Adrenal gland (tissue), 5 donors: ENCODE measurements at regions not wholly inside any gene's neighbourhood (a gene's known extent, or its start where the extent isn't known, plus 50 kb on each side); places are given as distances from the start of the nearest gene placed in this dataset.

Experiments used
- CTCF ChIP-seq, 6 experiments: fragments of 450-650 bp in 4 of 6; fragments of 200-600 bp in 2 of 6; sonication (generic) in 1 of 6; IDR thresholded peaks; 1 replicate in 5 of 6; 2 replicates in 1 of 6; pipeline versions ENCODE4 v1.5.1 to v1.8.0; 2016 to 2021; ENCODE audit warnings: antibody characterized with exemption in 6 of 6, mild to moderate bottlenecking in 2 of 6, moderate library complexity in 1 of 6
- POLR2A ChIP-seq, 2 donors: fragments of 450-650 bp; IDR thresholded peaks; one replicate each; pipeline ENCODE4 v1.6.1; 2017; ENCODE audit warnings: antibody characterized with exemption in 2 of 2, mild to moderate bottlenecking in 2 of 2, moderate library complexity in 1 of 2
- donor health status: DM: no; HTN: no; CAD: no.

DNA sequence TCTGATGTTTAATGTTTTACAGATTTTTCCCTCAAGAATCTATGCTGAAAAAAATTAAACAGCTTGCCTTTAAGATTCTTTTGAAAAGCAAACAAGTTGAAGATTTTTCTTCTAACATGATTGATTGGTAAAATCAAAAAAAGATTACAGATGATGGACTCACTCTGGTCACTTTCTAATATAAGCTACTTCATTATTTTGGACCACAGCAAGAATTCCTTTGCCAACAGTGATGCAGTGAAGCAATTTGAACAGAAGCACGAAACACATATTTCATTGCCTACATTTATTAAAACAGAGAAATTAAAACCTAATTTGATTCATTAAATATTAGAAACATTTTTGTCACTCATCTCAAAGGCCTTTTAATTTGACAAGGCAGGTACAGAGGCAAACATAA is 82.1 kb upstream of the SGCE start:
- no peak for TF ChIP-seq CTCF (IDR thresholded peaks at IDR 0.05)
- no peak for TF ChIP-seq POLR2A (IDR thresholded peaks at IDR 0.05)
